ENCODE measurements at regions not wholly inside any gene's neighbourhood (a gene's known extent, or its start where the extent isn't known, plus 50 kb on each side); places are given as distances from the start of the nearest gene placed in this dataset.

DNA sequence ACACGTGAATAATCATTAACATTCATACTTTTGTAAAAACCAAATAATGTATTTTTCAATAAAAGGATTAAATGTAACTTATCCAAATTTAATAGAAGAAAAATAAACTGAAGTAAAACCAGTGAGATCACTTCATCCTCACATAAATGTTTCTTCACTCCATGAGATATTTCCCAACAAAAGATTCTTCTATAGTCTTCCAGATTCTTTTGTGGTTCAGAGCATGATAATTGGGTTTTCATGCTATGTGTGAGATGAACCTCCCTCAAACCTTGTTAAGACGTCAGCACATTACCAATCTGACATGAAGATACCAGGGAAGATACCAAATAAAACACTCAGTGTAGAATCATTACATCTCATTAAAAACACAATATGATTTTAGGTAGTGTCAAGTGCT, 62.9 kb upstream of the OXGR1 start:
- no peaks in the 10 kb centered on the region for H3K79me2 ChIP-seq (ENCODE audit: insufficient read depth, low read length)
- no peaks in the 10 kb centered on the region for H3K9me2 ChIP-seq (ENCODE audit: low read depth, low read length)
- H3K4me3 ChIP-seq (ENCODE audit: low read depth, low read length, poor library complexity, severe bottlenecking) = no peak overlapping the region
- no peak overlapping the region for H3K4me2 ChIP-seq (ENCODE audit: low read length)
- H3K27me3 ChIP-seq (ENCODE audit: insufficient read depth, low read length) = no peaks in the 10 kb centered on the region; the same call in 1 of the 2 replicates
- H3F3A ChIP-seq (ENCODE audit: insufficient read depth, low read length) = no peaks in the 10 kb centered on the region
- H3K27ac ChIP-seq (ENCODE audit: low read depth, low read length, poor library complexity, severe bottlenecking) = no peak overlapping the region
- no peaks in the 10 kb centered on the region for H3K4me1 ChIP-seq (ENCODE audit: insufficient read depth, low read length, severe bottlenecking)
- no peaks in the 10 kb centered on the region for H3K9me3 ChIP-seq (ENCODE audit: low read length)
- no peaks in the 10 kb centered on the region for H3K36me3 ChIP-seq (ENCODE audit: insufficient read depth, low read length)
- H3K9ac ChIP-seq (ENCODE audit: low read length) = no peak overlapping the region
- H4K20me1 ChIP-seq (ENCODE audit: insufficient read depth, low read length) = no peaks in the 10 kb centered on the region
- TF ChIP-seq EZH2 (IDR thresholded peaks at IDR 0.05; ENCODE audit: borderline replicate concordance, low read length) = no peak
- TF ChIP-seq, protein P1, sequence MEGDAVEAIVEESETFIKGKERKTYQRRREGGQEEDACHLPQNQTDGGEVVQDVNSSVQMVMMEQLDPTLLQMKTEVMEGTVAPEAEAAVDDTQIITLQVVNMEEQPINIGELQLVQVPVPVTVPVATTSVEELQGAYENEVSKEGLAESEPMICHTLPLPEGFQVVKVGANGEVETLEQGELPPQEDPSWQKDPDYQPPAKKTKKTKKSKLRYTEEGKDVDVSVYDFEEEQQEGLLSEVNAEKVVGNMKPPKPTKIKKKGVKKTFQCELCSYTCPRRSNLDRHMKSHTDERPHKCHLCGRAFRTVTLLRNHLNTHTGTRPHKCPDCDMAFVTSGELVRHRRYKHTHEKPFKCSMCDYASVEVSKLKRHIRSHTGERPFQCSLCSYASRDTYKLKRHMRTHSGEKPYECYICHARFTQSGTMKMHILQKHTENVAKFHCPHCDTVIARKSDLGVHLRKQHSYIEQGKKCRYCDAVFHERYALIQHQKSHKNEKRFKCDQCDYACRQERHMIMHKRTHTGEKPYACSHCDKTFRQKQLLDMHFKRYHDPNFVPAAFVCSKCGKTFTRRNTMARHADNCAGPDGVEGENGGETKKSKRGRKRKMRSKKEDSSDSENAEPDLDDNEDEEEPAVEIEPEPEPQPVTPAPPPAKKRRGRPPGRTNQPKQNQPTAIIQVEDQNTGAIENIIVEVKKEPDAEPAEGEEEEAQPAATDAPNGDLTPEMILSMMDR (IDR thresholded peaks at IDR 0.05; ENCODE audit: low read length) = no peak
- H2AFZ ChIP-seq (ENCODE audit: low read length) = no peak overlapping the region

DNA sequence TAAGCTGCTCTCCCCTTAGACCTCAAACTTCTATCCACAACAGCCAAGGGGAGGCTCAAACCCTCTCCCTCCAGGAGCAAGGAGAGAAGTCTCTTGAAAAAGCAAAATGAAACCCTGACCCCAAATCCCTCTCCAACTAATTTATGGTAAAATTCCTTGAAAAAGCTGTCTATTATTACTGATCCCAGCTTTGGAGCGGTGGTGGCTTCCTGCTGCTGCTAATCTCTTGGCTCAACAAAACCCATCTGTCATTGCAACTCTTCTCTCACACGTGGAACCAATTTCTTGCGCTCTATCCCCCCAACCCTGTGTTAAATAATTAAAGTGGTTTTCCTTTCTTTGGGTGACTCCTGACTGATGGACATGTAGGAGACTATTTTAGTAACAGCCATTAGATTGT, 64.1 kb upstream of the OXGR1 start:
- no peak overlapping the region for H3K4me3 ChIP-seq (ENCODE audit: low read depth, low read length, poor library complexity, severe bottlenecking)
- H3K27ac ChIP-seq (ENCODE audit: low read depth, low read length, poor library complexity, severe bottlenecking) = no peak overlapping the region
- no peak overlapping the region for H3K9ac ChIP-seq (ENCODE audit: low read length)
- no peaks in the 10 kb centered on the region for H3K79me2 ChIP-seq (ENCODE audit: insufficient read depth, low read length)
- no peak for TF ChIP-seq EZH2 (IDR thresholded peaks at IDR 0.05; ENCODE audit: borderline replicate concordance, low read length)
- TF ChIP-seq, protein P1 (IDR thresholded peaks at IDR 0.05; ENCODE audit: low read length) = no peak
- H3F3A ChIP-seq (ENCODE audit: insufficient read depth, low read length) = no peaks in the 10 kb centered on the region
- H3K36me3 ChIP-seq (ENCODE audit: insufficient read depth, low read length) = no peaks in the 10 kb centered on the region
- no peak overlapping the region for H3K4me2 ChIP-seq (ENCODE audit: low read length)
- no peaks in the 10 kb centered on the region; the same call in 1 of the 2 replicates for H3K27me3 ChIP-seq (ENCODE audit: insufficient read depth, low read length)
- H3K9me2 ChIP-seq (ENCODE audit: low read depth, low read length) = no peaks in the 10 kb centered on the region
- H3K9me3 ChIP-seq (ENCODE audit: low read length) = no peaks in the 10 kb centered on the region
- H2AFZ ChIP-seq (ENCODE audit: low read length) = no peak overlapping the region
- no peaks in the 10 kb centered on the region for H4K20me1 ChIP-seq (ENCODE audit: insufficient read depth, low read length)
- H3K4me1 ChIP-seq (ENCODE audit: insufficient read depth, low read length, severe bottlenecking) = no peaks in the 10 kb centered on the region

DNA sequence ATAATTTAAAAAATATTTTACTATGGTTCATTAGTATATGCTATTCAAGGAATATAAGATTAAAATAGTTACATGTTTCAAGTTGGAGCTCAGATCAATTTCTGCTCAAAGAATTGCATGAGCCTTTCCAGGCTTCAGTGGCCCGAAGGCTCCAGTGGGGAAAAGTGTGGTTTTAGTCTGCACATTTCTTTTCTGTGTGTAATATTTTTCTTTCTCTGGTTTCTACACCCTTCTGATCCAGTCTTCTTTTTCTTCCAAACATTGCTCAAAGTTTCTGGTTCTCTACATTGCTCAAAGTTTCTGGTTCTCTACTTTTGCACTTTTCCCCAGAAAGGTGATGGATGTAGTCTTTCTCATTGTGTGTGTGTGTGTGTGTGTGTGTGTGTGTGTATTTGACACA, 64.7 kb upstream of the OXGR1 start:
- no peaks in the 10 kb centered on the region for H3F3A ChIP-seq (ENCODE audit: insufficient read depth, low read length)
- no peaks in the 10 kb centered on the region for H3K9me2 ChIP-seq (ENCODE audit: low read depth, low read length)
- no peak for TF ChIP-seq EZH2 (IDR thresholded peaks at IDR 0.05; ENCODE audit: borderline replicate concordance, low read length)
- TF ChIP-seq, protein P1 (IDR thresholded peaks at IDR 0.05; ENCODE audit: low read length) = no peak
- H3K27ac ChIP-seq (ENCODE audit: low read depth, low read length, poor library complexity, severe bottlenecking) = no peak overlapping the region
- H3K36me3 ChIP-seq (ENCODE audit: insufficient read depth, low read length) = no peaks in the 10 kb centered on the region
- no peaks in the 10 kb centered on the region for H3K79me2 ChIP-seq (ENCODE audit: insufficient read depth, low read length)
- H3K27me3 ChIP-seq (ENCODE audit: insufficient read depth, low read length) = no peaks in the 10 kb centered on the region; the same call in 1 of the 2 replicates
- H3K4me2 ChIP-seq (ENCODE audit: low read length) = no peak overlapping the region
- H3K9ac ChIP-seq (ENCODE audit: low read length) = no peak overlapping the region
- no peaks in the 10 kb centered on the region for H4K20me1 ChIP-seq (ENCODE audit: insufficient read depth, low read length)
- no peak overlapping the region for H3K4me3 ChIP-seq (ENCODE audit: low read depth, low read length, poor library complexity, severe bottlenecking)
- H2AFZ ChIP-seq (ENCODE audit: low read length) = no peak overlapping the region
- no peaks in the 10 kb centered on the region for H3K4me1 ChIP-seq (ENCODE audit: insufficient read depth, low read length, severe bottlenecking)
- H3K9me3 ChIP-seq (ENCODE audit: low read length) = no peaks in the 10 kb centered on the region
